Esophagus squamous epithelium (tissue), 5 donors: ENCODE measurements at regions not wholly inside any gene's neighbourhood (a gene's known extent, or its start where the extent isn't known, plus 50 kb on each side); places are given as distances from the start of the nearest gene placed in this dataset.

Experiments used
- DNase-seq: peaks from one replicate; lab custom pipeline; 2025; lab: John Stamatoyannopoulos, UW
- H3K27ac ChIP-seq, 4 donors: fragments of 200-600 bp; sonication (generic); one replicate each; pipeline ENCODE4 v1.5.1; 2016 to 2019; ENCODE audit warnings: mild to moderate bottlenecking in 1 of 4
- H3K27me3 ChIP-seq, 4 donors: fragments of 200-600 bp; sonication (generic); 1 replicate in 3 of 4; 2 replicates in 1 of 4; pipeline versions ENCODE4 v1.5.1 to v1.6.0; 2017 to 2021; ENCODE audit warnings: antibody characterized with exemption in 1 of 4
- H3K36me3 ChIP-seq, 3 donors: fragments of 200-600 bp; sonication (generic); one replicate each; pipeline ENCODE4 v1.5.1; 2016 to 2019
- H3K4me1 ChIP-seq, 3 donors: fragments of 200-600 bp; sonication (generic); one replicate each; pipeline ENCODE4 v1.5.1; 2017 to 2019
- H3K4me3 ChIP-seq, 4 donors: fragments of 200-600 bp; sonication (generic); 1 replicate in 3 of 4; 2 replicates in 1 of 4; pipeline ENCODE4 v1.5.1; 2016 to 2019; ENCODE audit warnings: mild to moderate bottlenecking in 2 of 4, moderate library complexity in 1 of 4
- H3K9me3 ChIP-seq, 3 donors: fragments of 200-600 bp; sonication (generic); one replicate each; pipeline ENCODE4 v1.5.1; 2016 to 2019
- CTCF ChIP-seq, 6 experiments: fragments of 450-650 bp in 4 of 6; fragments of 200-600 bp in 2 of 6; sonication (generic) in 2 of 6; IDR thresholded peaks; one replicate each; pipeline ENCODE4 v1.5.1; 2016 to 2019; ENCODE audit warnings: antibody characterized with exemption in 6 of 6, mild to moderate bottlenecking in 4 of 6, moderate library complexity in 4 of 6
- POLR2A ChIP-seq, 4 donors: fragments of 450-650 bp; IDR thresholded peaks; one replicate each; pipeline ENCODE4 v1.6.1; 2017; ENCODE audit warnings: antibody characterized with exemption in 4 of 4, mild to moderate bottlenecking in 4 of 4, moderate library complexity in 3 of 4
- WGBS, 2 donors: methylation state at CpG; one replicate each; pipeline ENCODE4 v1.1.5; 2018; 5-methylcytosine and 5-hydroxymethylcytosine counted together
- intact Hi-C: fragments of 100-400 bp; cut with DNase I; formaldehyde crosslinking; loops from one replicate; pipeline ENCODE4 v1.15.0; 2022
- donor health status: DM: yes; HTN: yes; CAD: no.

GRCh38 chr21:43292866-43293142, 124.0 kb downstream of the CRYAA start:
- no peak for DNase-seq
- Histone ChIP-seq H3K27ac (no peak overlapping the region), H3K27me3 (peaks cover 0 to 24% (median 0%) of the 10 kb centered on the region in 4 donors), H3K9me3 (peaks cover 0 to 15% (median 14%) of the 10 kb centered on the region in 3 donors), H3K4me1 (no peaks in the 10 kb centered on the region), H3K36me3 (no peaks in the 10 kb centered on the region), H3K4me3 (no peak overlapping the region)
- intact Hi-C loops, result no loop called here
- 56 to 57% methylated on average over 2 of the region's 2 CpGs for WGBS, 2 donors
- TF ChIP-seq POLR2A (IDR thresholded peaks at IDR 0.05), result no peak
- no peak for TF ChIP-seq CTCF (IDR thresholded peaks at IDR 0.05)

GRCh38 chr21:43292041-43292865, 123.4 kb downstream of the CRYAA start:
- no peak for DNase-seq
- peaks cover 0 to 15% (median 14%) of the 10 kb centered on the region in 3 donors for H3K9me3 ChIP-seq
- WGBS, 2 donors, result 75 to 80% methylated on average over 2 to 4 of the region's 23 CpGs
- intact Hi-C loops, result no loop called here
- no peaks in the 10 kb centered on the region for H3K36me3 ChIP-seq
- no peak overlapping the region for H3K27ac ChIP-seq
- peaks cover 0 to 24% (median 0%) of the 10 kb centered on the region in 4 donors for H3K27me3 ChIP-seq
- H3K4me1 ChIP-seq, result no peaks in the 10 kb centered on the region
- TF ChIP-seq CTCF (IDR thresholded peaks at IDR 0.05), result no peak
- TF ChIP-seq POLR2A (IDR thresholded peaks at IDR 0.05), result no peak
- H3K4me3 ChIP-seq, result no peak overlapping the region

GRCh38 chr21:43291347-43291950, 122.6 kb downstream of the CRYAA start:
- Histone ChIP-seq H3K4me1 (no peaks in the 10 kb centered on the region), H3K9me3 (peaks cover 0 to 15% (median 14%) of the 10 kb centered on the region in 3 donors), H3K27me3 (peaks cover 0 to 22% (median 0%) of the 10 kb centered on the region in 4 donors), H3K36me3 (no peaks in the 10 kb centered on the region), H3K27ac (no peak overlapping the region), H3K4me3 (no peak overlapping the region)
- TF ChIP-seq POLR2A (IDR thresholded peaks at IDR 0.05) (no peak), CTCF (IDR thresholded peaks at IDR 0.05) (no peak)
- intact Hi-C loops, result no loop called here
- WGBS, 2 donors, result 80% methylated on average over 1 of the region's 14 CpGs; no CpG with 5 or more reads in 1 of the 2 donors
- no peak for DNase-seq

- DNase-seq, result no peak
- intact Hi-C loops, result no loop called here
These were observed 121.9 kb downstream of the CRYAA start for GRCh38 chr21:43290421-43291346.

More at GRCh38 chr21:43290421-43291346, 121.9 kb downstream of the CRYAA start:
- peaks cover 0 to 16% (median 0%) of the 10 kb centered on the region in 4 donors for H3K27me3 ChIP-seq
- H3K27ac ChIP-seq, result no peak overlapping the region
- TF ChIP-seq POLR2A (IDR thresholded peaks at IDR 0.05) (no peak), CTCF (IDR thresholded peaks at IDR 0.05) (no peak)
- no peaks in the 10 kb centered on the region for H3K4me1 ChIP-seq
- H3K36me3 ChIP-seq, result no peaks in the 10 kb centered on the region
- peaks cover 0 to 12% (median 10%) of the 10 kb centered on the region in 3 donors for H3K9me3 ChIP-seq
- no peak overlapping the region for H3K4me3 ChIP-seq
- WGBS, 2 donors, result 56 to 59% methylated on average over 14 to 19 of the region's 36 CpGs
